ENCODE measurements at regions not wholly inside any gene's neighbourhood (a gene's known extent, or its start where the extent isn't known, plus 50 kb on each side); places are given as distances from the start of the nearest gene placed in this dataset.

DNA sequence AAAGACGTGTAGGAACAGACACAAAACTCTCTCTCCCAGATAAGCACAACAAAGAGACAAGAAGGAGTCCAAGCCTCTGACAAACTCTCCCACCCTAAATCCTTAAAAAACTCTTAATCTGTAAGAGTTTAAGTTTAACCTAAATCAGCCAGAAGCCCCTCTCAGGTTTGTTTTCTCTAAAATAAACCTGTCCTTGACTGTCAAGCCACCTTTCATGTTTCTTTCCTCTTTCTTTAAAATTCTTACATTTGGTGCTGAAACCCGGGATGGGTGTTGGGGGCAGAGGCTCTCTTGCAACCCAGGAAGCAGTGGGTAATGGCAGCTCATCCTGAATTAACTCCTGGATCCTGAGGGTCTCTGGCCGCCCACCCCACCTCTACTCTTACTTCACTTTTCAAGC lies 107.8 kb upstream of the TENT5D start:
- TF ChIP-seq CTCF (IDR thresholded peaks at IDR 0.05; ENCODE audit: insufficient read depth in 1 of 2, low read depth in 1 of 2, low read length in 1 of 2, severe bottlenecking in 1 of 2, unreplicated experiment in 1 of 2), result no peak
- H3K27me3 Mint-ChIP-seq (ENCODE audit: insufficient read depth, unreplicated experiment), result no peaks in the 10 kb centered on the region
- no peak overlapping the region for H3K4me3 ChIP-seq (ENCODE audit: low read depth, low read length)
- no peaks in the 10 kb centered on the region for H3K27me3 ChIP-seq (replicated peaks; ENCODE audit: control insufficient read depth, insufficient read depth, low read length)
- no peaks in the 10 kb centered on the region for H3K9me3 ChIP-seq
- DNase-seq, result no peak
- BruUV-seq (replicated peaks), result no TSS peak
- CTCF ChIA-PET, result no interaction called here
- POLR2A ChIA-PET, result no interaction called here
- no peaks in the 10 kb centered on the region for H3K4me1 ChIP-seq
- H3K36me3 ChIP-seq (ENCODE audit: control insufficient read depth, insufficient read depth, low read length), result no peaks in the 10 kb centered on the region
- H3K4me1 Mint-ChIP-seq (ENCODE audit: low read depth, unreplicated experiment), result no peaks in the 10 kb centered on the region
- H3K9me3 Mint-ChIP-seq (ENCODE audit: unreplicated experiment), result peaks cover 8% of the 10 kb centered on the region
- intact Hi-C loops (cut with micrococcal nuclease; ENCODE audit: unreplicated experiment), result no loop called here
- no peak overlapping the region for H3K4me3 Mint-ChIP-seq (ENCODE audit: unreplicated experiment)
- H3K36me3 Mint-ChIP-seq (ENCODE audit: insufficient read depth, unreplicated experiment), result no peaks in the 10 kb centered on the region
- H3K27ac Mint-ChIP-seq (ENCODE audit: unreplicated experiment), result no peak overlapping the region

- Mint-ChIP-seq H3K36me3 (ENCODE audit: insufficient read depth, unreplicated experiment) (no peaks in the 10 kb centered on the region), H3K9me3 (ENCODE audit: unreplicated experiment) (peaks cover 13% of the 10 kb centered on the region)
Observed at GRCh38 chrX:80316526-80316925, 103.7 kb upstream of the TENT5D start.

DNA sequence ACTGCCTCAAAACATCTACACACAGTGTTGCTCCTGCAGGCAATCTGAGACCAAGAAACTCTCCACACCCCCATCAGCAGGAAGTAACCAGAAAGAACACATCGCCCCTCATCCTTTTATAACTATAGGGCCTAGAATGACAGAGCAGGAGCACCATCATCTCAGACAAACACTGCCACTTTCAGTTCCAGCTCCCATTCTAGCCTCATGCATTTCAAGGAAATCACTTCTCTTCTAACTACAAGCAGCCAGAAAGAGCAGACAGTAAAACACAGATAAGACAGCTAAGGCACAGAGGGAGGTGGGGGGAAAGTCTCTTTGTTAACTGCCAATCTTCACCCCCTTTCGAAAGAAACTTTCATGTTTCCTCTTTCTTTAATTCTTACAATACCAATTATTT lies 102.6 kb upstream of the TENT5D start:
- Mint-ChIP-seq H3K36me3 (ENCODE audit: insufficient read depth, unreplicated experiment) (no peaks in the 10 kb centered on the region), H3K27ac (ENCODE audit: unreplicated experiment) (no peak overlapping the region), H3K27me3 (ENCODE audit: insufficient read depth, unreplicated experiment) (no peaks in the 10 kb centered on the region), H3K9me3 (ENCODE audit: unreplicated experiment) (peaks cover 23% of the 10 kb centered on the region), H3K4me1 (ENCODE audit: low read depth, unreplicated experiment) (no peaks in the 10 kb centered on the region), H3K4me3 (ENCODE audit: unreplicated experiment) (no peak overlapping the region)
- ChIA-PET POLR2A (no interaction called here), CTCF (no interaction called here)
- BruUV-seq (replicated peaks), result no TSS peak
- H3K9me3 ChIP-seq, result no peaks in the 10 kb centered on the region
- no peak for DNase-seq
- H3K27me3 ChIP-seq (replicated peaks; ENCODE audit: control insufficient read depth, insufficient read depth, low read length), result no peaks in the 10 kb centered on the region
- H3K4me1 ChIP-seq, result no peaks in the 10 kb centered on the region
- intact Hi-C loops (cut with micrococcal nuclease; ENCODE audit: unreplicated experiment), result no loop called here
- no peak overlapping the region for H3K4me3 ChIP-seq (ENCODE audit: low read depth, low read length)
- no peaks in the 10 kb centered on the region for H3K36me3 ChIP-seq (ENCODE audit: control insufficient read depth, insufficient read depth, low read length)
- no peak for TF ChIP-seq CTCF (IDR thresholded peaks at IDR 0.05; ENCODE audit: insufficient read depth in 1 of 2, low read depth in 1 of 2, low read length in 1 of 2, severe bottlenecking in 1 of 2, unreplicated experiment in 1 of 2)

More at GRCh38 chrX:80316526-80316925, 103.7 kb upstream of the TENT5D start:
- no peak overlapping the region for H3K27ac Mint-ChIP-seq (ENCODE audit: unreplicated experiment)
- DNase-seq, result no peak
- H3K36me3 ChIP-seq (ENCODE audit: control insufficient read depth, insufficient read depth, low read length), result no peaks in the 10 kb centered on the region
- POLR2A ChIA-PET, result no interaction called here
- H3K9me3 ChIP-seq, result no peaks in the 10 kb centered on the region
- intact Hi-C loops (cut with micrococcal nuclease; ENCODE audit: unreplicated experiment), result no loop called here
- H3K4me1 ChIP-seq, result no peaks in the 10 kb centered on the region
- H3K4me3 ChIP-seq (ENCODE audit: low read depth, low read length), result no peak overlapping the region
- no peaks in the 10 kb centered on the region for H3K27me3 ChIP-seq (replicated peaks; ENCODE audit: control insufficient read depth, insufficient read depth, low read length)
- TF ChIP-seq CTCF (IDR thresholded peaks at IDR 0.05; ENCODE audit: insufficient read depth in 1 of 2, low read depth in 1 of 2, low read length in 1 of 2, severe bottlenecking in 1 of 2, unreplicated experiment in 1 of 2), result no peak
- CTCF ChIA-PET, result no interaction called here
- H3K4me1 Mint-ChIP-seq (ENCODE audit: low read depth, unreplicated experiment), result no peaks in the 10 kb centered on the region
- no peak overlapping the region for H3K4me3 Mint-ChIP-seq (ENCODE audit: unreplicated experiment)
- no TSS peak for BruUV-seq (replicated peaks)
- no peaks in the 10 kb centered on the region for H3K27me3 Mint-ChIP-seq (ENCODE audit: insufficient read depth, unreplicated experiment)
